ENCODE measurements at regions not wholly inside any gene's neighbourhood (a gene's known extent, or its start where the extent isn't known, plus 50 kb on each side); places are given as distances from the start of the nearest gene placed in this dataset.

GRCh38 chr2:121818546-121818945 lies 63.1 kb downstream of the TSN start:
- no peak for DNase-seq (ENCODE audit: extremely low spot score)
- CTCF ChIA-PET: interaction anchor here (0.7 kb wide), 1 partner anchor 17 kb away, joined by 3 read pairs; no protein-coding TSS in a partner anchor
- TF ChIP-seq, protein P1, sequence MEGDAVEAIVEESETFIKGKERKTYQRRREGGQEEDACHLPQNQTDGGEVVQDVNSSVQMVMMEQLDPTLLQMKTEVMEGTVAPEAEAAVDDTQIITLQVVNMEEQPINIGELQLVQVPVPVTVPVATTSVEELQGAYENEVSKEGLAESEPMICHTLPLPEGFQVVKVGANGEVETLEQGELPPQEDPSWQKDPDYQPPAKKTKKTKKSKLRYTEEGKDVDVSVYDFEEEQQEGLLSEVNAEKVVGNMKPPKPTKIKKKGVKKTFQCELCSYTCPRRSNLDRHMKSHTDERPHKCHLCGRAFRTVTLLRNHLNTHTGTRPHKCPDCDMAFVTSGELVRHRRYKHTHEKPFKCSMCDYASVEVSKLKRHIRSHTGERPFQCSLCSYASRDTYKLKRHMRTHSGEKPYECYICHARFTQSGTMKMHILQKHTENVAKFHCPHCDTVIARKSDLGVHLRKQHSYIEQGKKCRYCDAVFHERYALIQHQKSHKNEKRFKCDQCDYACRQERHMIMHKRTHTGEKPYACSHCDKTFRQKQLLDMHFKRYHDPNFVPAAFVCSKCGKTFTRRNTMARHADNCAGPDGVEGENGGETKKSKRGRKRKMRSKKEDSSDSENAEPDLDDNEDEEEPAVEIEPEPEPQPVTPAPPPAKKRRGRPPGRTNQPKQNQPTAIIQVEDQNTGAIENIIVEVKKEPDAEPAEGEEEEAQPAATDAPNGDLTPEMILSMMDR (IDR thresholded peaks at IDR 0.05; ENCODE audit: control extremely low read depth, extremely low read depth, low read depth, missing control alignments): no peak
- POLR2A ChIA-PET: no interaction called here

DNA sequence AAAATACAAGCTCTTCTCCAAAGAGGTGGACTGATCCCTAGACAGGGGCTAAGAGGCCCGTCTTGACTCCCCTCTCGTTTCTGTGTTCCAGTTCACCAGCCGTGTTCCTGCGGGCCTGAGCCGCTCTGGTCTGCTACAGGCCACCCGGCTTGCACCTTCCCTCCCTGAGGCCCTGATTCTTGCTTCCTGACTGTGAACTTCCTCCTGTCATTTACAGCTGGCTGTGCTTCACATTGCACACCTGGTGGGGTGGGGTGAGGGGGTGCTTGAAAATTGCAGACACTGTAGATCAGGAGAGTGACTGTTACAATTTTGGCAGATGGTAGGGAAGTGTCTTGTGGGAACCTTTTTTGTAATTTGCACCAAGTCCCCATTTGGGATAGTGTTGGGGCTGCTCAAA lies 64.4 kb downstream of the TSN start:
- POLR2A ChIA-PET: no interaction called here

GRCh38 chr2:121821476-121822158 lies 66.2 kb downstream of the TSN start:
- ChIA-PET CTCF (interaction anchor here (0.9 to 1.2 kb wide), 2 partner anchors 10 to 11 kb away, joined by 3 to 4 read pairs; no protein-coding TSS in a partner anchor), POLR2A (no interaction called here)
- TF ChIP-seq, protein P1 (IDR thresholded peaks at IDR 0.05; ENCODE audit: control extremely low read depth, extremely low read depth, low read depth, missing control alignments): no peak
- DNase-seq (ENCODE audit: extremely low spot score): no peak

More for the DNA sequence above, 64.4 kb downstream of the TSN start:
- CTCF ChIA-PET: interaction anchor here (1.4 kb wide), 1 partner anchor 9 kb away, joined by 5 read pairs; no protein-coding TSS in a partner anchor
- TF ChIP-seq, protein P1 (IDR thresholded peaks at IDR 0.05; ENCODE audit: control extremely low read depth, extremely low read depth, low read depth, missing control alignments): no peak
- no peak for DNase-seq (ENCODE audit: extremely low spot score)

DNA sequence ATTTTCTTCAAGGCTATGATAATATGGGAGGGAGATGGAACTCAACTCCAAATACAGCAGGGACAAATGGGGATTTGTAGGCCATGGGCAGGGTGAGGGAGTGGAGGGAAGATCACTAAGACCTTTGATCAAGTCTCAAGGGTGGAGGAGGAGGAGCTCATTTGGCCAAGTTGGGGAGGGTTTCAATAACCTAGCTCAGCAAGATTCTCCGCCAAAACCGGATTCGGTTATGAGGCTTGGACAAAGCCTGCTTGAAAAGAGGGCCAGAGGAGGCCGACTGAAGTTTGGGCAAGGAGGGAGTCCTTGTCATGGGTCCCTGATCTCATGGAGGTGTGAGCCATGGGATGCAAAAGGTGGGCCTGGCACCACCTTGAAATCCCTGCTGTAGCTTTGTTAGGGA lies 68.8 kb downstream of the TSN start:
- TF ChIP-seq, protein P1 (IDR thresholded peaks at IDR 0.05; ENCODE audit: control extremely low read depth, extremely low read depth, low read depth, missing control alignments): no peak
- no peak for DNase-seq (ENCODE audit: extremely low spot score)
- ChIA-PET POLR2A (no interaction called here), CTCF (interaction anchor here (0.8 to 1.2 kb wide), 2 partner anchors 13 kb away, joined by 4 read pairs; no protein-coding TSS in a partner anchor)

DNA sequence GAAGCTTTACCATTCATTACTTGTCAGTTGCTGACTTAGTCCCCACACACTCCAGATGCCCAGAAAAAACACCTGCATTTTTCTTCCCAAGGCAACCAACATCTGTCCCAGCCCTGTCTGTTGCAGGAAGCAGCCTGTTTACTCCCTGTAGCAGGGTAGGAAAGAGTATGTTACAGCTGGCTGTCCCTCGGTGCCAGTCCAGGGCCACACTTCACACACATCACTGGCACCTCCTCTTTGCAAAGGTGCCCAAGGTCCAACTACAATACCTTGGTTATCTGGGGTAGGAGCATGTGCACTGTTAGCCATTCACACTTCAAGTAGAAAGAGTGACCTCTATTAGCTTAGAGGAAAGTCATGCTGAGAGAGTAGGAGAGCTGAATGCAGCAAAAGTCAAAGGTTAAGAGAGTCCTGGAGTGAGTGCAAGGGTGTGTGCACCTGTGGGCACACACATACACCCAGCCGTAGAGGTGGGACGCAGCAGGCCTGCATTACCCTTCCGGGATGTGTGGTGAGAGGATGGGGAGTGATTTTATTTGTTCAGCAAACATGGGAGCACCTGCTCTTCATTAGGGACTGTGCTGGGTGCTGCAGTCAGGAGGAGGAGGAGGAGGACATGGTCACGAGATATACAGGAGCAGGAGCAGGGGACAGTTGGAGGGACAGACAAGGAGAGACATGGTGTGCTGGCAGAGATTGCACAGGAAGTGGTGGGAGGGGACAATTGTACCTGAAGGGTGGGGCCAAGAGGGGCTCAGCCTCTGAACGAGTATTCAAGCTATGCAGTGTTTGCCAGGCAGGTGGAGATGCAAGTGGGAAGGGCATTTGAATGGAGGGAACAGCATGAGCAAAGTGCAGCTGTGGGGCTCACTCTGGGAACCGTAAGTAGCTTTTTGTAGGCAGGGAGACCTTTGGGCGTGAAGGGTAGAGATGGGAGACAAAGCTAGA lies 69.8 kb downstream of the TSN start:
- CTCF ChIA-PET: interaction anchor here (1.2 to 1.3 kb wide), 2 partner anchors 9 to 14 kb away, joined by 3 to 4 read pairs; no protein-coding TSS in a partner anchor
- POLR2A ChIA-PET: no interaction called here
- no peak for DNase-seq (ENCODE audit: extremely low spot score)
- TF ChIP-seq, protein P1 (IDR thresholded peaks at IDR 0.05; ENCODE audit: control extremely low read depth, extremely low read depth, low read depth, missing control alignments): no peak

DNA sequence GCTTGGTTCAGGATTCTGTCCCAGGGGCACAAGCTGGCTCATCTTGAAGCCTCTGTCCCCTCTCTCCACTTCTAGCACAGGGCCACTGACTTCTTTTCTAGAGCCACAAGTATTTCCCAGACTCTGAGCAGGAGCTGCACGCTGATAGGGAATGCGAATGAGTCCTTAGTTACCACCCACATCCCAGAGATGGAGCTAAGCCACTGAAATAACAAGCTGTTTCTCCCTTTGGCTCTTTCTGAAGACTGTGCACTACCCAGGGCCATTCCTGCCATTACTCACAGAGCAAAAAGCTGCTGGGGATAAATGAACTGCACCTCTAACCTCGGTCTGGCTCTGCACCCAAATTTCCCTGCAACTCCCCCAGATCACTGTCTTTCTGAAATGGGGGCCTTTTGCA lies 70.6 kb downstream of the TSN start:
- CTCF ChIA-PET: interaction anchor here (1.3 kb wide), 1 partner anchor 10 kb away, joined by 3 read pairs; no protein-coding TSS in a partner anchor
- DNase-seq (ENCODE audit: extremely low spot score): no peak
- POLR2A ChIA-PET: no interaction called here
- TF ChIP-seq, protein P1 (IDR thresholded peaks at IDR 0.05; ENCODE audit: control extremely low read depth, extremely low read depth, low read depth, missing control alignments): no peak

All from GM10248 (cell line).